NCI-H1105 treated with DMSO at 0.1 percent for 48 hours (cell line): ENCODE measurements at regions not wholly inside any gene's neighbourhood (a gene's known extent, or its start where the extent isn't known, plus 50 kb on each side); places are given as distances from the start of the nearest gene placed in this dataset.
"Not testable (repeated sequence)": the region's sequence is repeated elsewhere in the genome, so short reads cannot be mapped to it uniquely, and the experiment has no call there.

Source experiments
- DNase-seq: peaks from one replicate; lab custom pipeline; 2025; lab: John Stamatoyannopoulos, UW

DNA sequence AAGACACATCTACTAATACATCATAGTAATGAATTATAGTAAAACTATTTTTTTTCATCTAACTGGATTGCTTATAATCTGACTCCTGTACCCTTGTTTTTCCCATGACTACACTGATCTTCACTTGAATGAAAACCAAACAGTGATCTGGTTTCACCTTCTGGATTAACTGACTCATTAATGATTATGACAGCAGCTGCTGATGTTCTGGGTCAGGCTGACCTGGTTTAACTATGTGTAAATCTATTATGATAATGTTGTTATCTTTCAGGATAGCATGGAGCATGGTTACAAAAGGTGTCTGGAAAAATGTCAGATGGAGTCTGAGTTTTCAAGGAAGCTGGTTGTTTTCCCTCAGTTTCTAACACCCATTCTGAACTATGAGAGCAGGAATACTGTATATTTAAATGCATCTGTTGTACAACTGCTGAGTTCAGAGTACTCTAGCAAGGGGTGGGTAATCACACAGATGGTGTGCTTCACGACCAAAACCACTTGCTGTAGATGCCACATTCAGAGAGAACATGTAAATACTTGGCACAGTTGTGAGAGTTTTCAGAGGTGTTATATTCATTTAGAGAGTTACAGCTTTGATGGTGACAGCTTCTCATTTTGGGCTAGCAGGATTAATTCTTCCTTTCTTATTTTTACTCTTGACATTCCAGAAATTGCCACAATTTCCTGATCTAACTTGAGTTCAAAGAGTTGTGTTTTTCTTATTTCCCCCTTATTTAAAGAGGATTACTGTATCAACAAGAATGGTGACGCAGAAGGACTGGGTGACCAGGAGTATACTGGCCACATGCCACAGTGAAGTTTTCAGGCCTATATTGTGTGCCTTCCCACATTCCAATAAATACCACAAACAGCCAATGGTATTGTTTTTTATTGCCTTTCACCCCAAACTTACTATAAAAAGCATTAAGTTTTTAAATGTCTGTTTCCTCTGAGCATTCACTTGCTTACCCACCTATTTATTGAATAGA lies 249.7 kb upstream of the TET2 start:
- no peak for DNase-seq

DNA sequence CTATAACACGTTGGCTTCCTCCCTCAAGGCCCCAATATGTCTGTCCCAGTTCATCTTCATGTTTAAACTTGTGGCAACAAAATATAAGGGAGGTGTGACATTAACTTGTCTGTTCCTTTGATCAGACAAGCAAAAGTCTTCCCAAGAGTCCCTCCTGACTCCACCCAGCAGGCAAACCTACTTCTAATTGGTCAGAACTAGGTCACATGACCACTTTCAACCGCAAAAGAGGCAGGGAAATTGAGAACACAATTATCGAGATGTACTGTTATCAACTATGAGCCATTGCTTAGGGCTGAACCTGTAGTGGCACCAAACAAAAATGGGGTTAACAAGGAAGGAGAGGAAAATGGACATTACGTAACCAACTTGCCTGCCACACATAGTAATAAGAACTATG lies 246.8 kb upstream of the TET2 start:
- no peak for DNase-seq

DNA sequence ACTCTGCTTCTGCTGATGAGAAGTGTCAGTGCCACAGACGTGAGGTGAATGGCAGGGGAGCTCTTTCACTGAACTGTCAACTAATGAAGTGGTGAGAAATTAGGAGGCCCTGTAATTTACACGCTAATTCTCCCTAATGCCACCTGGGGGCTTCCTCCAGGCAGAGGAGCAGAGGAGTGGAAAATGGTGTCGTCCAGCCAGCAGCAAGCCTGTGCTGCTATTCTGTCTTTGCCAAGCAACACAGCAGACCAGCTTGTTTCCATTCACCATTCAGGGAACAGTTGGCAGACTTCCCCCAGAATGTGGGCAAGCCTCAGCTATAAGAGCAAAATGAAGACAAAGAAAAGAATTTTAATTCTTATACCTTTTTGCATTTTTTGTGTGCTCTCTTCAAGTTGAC lies 245.2 kb upstream of the TET2 start:
- peak; percentile 16 for DNase-seq

DNA sequence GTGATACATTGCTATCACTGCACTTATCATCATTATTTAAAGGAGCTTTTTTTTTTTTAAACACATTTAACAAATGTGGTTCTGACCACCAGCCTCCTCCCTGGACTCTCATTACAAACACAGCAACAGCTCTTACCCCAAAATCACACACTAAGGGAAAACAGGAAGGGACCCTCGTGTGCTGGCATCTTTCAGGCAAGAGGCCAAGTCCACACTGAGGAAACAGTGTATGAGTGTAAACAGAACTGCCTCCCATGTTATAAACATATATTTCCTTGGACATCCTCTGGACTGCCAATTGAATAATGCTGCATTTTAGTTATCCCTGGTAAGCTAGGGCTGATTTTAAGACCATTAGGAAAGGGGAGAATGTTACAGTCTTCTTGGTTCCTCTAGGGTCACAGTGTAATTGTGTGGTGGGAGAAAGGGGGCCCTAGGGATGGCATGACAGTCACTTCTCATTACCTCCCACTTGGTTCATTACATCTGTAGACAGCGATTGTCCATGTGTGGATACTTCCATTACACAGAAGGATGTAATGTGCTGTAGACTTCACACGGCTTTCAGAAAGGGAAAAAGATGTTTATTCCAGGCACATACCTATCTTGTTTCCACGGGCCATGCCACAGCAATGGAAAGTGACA lies 244.6 kb upstream of the TET2 start:
- no peak for DNase-seq

DNA sequence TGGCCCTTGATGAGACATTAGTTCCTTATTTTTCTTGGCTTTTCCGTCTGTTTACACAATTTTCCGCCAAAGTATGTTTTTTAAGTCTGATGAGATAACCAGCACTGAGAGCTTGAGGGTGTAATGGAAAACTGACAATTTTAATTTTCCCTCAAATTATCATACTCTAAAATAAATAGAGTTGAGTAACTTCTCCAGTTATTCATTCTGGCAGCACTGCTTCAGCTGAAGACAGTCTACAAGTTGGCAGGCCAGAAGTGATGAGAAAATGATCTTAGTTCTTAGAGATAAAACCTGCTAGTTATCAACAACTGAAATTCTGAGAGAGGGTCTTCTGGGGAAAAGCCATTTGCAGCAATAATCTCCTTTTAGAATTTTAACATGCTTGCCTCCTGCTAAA lies 241.6 kb upstream of the TET2 start:
- DNase-seq: no peak

DNA sequence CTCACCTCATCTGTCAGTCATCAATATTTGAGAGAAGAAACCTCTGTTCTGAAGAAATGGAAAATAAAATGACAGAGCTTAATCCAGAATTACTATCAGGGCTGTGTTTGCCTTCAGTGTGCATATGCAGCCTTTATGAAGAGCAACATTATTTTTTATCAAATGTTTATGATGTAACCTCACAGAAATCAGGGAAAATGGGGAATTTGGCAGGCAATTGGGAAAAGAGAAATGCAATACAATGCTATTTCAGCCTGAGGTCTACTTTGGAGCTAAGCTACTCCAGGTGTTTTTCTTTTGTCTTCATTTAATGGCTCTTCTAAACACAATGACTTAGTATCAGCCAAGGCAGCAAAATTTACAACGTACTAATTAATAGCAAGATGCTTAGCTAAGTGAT lies 241.1 kb upstream of the TET2 start:
- peak; percentile 85 for DNase-seq

DNA sequence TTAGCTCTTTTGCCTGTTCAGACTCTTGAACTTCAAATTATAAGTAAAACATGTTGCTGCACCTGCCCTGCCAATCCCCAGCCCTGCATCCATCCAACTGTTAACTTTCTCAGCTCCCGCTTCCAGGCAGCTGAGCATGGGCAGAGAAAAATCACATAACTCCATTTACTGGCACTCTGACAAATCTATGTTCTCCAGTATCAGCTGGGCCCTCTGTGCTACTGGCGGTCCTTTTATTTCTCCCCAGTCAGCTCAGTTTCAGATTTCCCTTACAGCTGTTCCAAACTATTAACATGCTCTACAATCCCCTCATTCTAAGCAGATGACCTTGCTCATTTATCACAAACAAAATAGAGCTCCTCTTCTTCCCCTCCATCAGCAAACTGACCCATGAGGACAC lies 240.4 kb upstream of the TET2 start:
- peak; percentile 77 for DNase-seq

DNA sequence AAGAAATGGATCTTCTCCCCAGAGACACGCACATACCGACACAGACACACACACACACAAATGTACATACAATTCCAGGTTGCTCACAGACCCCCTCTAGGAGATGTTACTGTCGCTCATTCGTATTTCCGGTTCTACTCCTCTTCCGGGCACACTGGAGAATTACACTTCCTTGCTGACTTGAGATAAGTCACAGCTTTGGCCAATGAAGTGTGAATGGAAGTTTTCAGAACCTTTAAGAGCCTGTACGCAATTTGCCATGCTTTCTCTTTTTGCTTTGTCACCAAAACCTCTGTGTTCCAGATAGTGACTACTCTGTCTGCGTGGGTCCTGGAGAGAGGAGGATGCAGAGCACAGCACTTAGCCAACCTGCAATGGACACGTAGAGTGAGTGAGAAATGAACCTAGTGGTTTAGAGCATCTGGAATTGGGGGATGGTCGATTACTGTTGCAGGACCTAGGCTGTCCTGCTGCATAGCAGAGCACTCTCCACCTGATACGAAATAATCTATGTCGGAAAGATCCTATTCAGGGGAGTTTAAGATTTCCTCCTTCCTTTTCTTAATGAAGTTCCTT lies 239.5 kb upstream of the TET2 start:
- DNase-seq: no peak

DNA sequence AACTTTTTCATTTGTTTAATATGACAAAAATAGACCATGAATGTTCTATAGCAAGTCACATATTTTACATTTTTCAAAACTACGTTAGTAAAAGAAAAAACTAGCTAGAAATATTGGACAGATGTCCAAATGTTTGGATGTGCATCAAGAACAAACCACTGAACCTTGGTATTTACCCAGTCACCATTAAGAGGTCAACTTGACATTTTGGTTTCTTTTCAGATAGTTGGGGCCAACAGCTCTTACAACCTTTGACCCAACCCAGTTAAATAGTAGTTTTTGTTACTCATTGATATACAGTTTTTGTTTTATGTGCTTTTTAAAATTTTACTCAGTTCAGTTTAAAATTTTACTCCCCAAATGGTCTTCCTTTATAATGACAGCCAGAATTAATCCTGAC lies 238.7 kb upstream of the TET2 start:
- no peak for DNase-seq

DNA sequence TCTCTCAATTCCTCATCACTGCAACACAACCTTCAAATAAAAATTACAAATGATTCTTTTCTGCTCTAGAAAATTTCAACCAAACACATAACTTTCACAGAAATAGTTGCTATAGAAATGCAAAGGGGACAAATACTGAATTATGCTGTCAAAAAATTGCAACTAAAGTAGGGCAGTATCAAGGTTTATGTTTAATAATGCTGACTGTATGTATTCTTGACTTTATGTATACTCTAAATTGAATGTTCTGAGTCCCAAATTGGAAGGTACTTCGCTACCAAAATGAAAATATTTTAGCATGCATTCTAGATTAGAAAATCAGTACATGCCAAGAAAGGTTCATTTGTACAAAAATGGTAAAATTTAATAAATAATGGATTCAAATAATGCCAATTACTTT lies 237.3 kb upstream of the TET2 start:
- DNase-seq: no peak

DNA sequence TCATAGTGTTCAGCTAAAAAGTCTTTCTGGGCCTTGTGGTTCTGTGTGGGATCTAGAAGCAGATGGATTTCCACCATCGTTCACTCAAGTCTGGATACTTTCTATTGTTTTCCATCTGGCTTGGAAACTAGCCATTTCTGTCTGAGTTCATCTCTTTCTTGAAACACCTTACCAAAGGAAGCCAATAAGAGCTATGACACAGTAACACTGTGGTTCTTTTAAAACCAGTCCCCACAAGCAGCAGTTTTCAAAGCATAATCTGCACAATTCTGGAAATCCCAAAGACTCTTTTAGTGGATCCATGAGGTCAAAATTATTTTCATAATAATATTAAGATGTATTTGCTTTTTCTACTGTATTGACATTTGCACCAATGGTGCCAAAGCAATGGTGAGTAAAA lies 234.2 kb upstream of the TET2 start:
- no peak for DNase-seq

DNA sequence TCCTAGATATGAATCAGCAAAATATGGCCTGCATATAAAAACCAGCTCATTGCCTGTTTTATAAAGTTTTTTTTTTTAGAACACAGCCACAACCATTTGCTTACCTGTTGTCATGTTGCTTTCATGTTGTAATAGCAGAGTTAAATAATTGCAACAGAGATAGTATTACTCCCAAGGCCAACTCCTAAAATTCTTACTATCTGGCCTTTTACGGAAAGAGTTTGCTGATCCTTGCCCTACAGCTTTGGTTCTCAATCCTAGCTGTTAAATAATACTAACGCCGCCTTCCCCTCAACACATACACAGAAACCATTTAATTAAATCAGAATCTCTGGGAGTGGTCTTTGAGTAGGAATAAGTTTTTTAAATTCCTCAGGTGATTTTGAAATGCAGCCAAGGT lies 231.3 kb upstream of the TET2 start:
- DNase-seq: no peak

DNA sequence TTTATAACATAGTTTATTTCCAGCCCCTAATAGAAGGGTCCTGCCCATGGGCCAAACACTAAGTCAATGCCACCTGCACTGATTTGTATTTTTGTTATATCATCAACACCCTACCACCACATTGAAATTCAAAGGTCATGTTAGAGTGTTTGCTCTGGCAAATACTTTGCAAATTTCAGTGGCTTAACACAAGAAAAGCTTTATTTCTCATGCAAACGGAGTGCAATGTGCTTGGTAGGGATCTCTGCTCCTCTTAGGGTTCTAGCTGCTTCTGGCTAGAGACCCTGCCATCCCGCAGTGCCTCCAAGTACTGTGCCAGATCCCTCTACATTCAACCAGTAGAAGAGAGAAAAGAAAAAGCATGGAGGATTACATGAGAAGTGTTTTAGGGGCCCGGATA lies 230.8 kb upstream of the TET2 start:
- DNase-seq: no peak

DNA sequence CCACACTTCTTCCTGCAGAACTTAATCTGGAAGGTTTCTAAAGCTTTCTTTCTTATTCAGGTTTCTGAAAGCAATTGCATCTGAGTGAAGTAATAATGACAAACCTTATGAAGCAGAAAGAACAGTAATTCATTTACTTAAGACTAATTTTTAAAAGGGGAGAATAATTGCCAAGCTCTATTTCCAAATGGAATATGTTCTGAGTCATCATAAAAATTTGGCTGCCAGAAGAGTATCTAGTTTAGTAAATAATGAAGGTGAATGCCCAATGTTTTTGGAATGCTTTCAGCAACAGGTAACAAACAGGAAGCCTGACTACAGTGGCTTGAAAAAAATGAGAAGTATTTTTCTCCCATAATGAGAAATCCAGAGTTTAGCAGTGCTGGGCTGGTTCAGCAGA lies 227.3 kb upstream of the TET2 start:
- peak; percentile 71 for DNase-seq

DNA sequence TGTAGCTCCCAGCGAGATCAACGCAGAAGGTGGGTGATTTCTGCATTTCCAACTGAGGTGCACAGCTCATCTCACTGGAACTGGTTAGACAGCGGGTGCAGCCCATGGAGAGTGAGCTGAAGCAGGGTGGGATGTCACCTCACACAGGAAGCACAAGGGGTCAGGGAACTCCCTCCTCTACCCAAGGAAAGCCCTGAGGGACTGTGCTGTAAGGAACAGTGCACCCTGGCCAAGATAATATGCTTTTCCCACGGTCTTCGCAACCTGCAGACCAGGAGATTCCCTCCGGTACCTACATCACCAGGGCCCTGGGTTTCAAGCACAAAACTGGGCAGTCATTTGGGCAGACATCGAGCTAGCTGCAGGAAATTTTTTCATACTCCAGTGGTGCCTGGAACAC lies 216.4 kb upstream of the TET2 start:
- DNase-seq: no peak

DNA sequence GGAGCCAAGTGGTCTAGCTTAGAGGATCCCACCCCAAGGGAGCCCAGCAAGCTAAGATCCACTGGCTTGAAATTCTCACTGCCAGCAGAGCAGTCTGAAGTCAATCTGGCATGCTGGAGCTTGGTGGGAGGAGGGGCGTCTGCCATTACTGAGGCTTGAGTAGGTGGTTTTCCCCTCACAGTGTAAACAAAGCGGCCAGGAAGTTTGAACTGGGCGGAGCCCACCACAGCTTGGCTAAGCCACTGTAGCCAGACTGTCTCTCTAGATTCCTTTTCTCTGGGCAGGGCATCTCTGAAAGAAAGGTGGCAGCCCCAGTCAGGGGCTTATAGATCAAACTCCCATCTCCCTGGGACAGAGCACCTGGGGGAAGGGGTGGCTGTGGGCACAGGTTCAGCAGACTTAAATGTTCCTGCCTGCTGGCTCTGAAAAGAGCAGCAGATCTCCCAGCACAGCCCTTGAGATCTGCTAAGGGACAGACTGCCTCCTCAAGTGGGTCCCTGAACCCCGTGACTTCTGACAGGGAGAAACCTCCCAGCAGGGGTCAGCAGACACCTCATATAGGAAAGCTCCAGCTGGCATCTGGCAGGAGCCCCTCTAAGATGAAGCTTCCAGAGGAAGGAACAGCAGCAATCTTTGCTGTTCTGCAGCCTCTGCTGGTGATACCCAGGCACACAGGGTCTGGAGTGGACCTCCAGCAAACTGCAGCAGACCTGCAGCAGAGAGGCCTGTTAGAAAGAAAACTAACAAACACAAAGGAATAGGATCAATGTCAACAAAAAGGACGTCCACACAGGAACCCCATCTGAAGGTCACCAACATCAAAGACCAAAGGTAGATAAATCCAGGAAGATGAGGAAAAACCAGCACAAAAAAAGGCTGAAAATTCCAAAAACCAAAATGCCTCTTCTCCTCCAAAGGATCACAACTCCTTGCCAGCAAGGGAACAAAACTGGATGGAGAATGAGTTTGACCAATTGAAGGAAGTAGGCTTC lies 215.6 kb upstream of the TET2 start:
- DNase-seq: not testable (repeated sequence)

DNA sequence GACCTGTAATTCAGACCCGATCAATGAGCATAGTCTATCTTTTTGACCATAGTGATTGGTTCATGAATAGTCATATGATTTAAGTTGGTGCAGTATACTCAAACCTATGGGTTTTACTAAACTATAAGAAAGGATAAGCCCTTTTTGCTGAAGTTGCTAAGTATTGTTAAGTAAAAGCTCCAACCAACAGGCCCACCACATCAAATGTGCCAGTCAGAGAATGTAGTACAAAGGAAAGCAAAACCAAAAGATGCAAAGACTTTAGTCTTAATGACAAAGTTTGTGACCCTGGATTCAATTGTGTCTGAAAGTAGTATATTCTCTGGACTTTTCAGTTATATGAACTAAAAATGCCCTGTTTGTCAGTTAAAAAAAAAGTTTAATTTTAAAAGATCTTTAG lies 208.1 kb upstream of the TET2 start:
- no peak for DNase-seq

DNA sequence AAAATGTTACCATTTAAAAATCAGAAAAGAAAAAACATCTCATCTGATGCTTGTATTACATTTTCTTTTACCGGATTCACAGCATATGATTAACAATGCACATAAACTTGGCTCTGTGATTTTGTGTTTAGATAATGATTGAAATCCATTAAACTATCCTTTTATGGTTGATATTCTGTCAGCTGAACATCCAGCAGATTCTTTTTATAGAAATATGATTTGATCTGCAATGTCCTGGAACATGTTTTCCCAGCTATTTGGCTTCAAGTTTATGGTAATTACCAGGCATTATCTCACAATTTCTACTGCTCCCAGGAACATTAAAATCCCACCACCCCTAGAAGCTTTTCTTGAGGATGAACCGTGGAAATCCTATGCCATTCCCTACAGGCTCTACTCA lies 205.7 kb upstream of the TET2 start:
- DNase-seq: no peak

DNA sequence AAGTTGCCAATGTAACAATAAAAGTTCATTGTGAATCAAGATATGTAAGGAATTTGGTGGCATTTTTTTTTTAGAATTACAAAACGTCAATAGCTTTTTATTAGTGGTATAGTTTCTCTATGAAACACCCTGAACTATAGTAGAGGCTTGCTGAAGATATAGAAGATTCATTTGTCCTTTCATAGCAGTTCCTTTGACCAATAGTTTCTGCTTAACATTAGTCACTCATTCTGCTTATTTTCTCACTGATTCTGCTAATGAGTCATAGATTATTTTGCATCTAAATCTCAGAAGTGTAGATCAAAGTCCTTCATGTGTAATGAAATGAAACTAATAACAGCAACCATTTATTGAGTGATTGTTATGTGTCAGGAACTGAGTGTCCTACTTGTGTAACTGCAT lies 205.0 kb upstream of the TET2 start:
- no peak for DNase-seq

DNA sequence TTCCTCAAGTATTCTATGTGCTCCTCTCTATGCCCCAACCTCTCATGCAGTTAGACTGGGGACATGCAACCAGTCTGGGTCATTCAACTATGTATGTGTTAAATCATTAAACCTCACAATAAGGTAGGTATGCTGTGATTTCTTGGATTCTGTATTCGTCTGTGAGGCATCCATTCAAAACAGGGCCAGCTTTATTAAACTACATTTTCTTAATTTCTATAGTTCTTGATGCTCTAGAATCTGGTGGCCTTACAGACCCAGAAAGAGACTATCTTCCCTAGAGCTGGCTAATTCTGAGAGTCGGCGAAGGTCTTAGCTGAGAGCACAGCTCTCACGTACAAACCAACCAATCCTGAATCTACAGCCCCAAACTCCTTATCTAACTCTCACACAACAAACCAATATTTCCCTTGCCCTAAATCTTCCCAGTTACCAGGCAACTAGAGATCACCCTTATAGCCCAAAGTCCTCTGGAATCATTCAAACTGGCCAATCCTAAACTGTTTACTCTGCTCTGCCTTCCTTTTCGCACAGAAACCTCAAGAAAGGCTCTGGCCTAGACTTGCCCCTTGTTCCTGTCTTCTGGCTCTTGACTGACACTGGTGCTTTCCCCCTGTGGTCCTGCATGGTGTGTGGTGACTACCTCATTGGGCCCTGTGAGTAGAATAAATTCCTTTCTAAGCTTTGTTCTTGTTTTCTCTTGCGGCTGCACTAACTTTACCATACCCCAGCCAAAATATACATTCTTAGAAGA lies 203.5 kb upstream of the TET2 start:
- no peak for DNase-seq

DNA sequence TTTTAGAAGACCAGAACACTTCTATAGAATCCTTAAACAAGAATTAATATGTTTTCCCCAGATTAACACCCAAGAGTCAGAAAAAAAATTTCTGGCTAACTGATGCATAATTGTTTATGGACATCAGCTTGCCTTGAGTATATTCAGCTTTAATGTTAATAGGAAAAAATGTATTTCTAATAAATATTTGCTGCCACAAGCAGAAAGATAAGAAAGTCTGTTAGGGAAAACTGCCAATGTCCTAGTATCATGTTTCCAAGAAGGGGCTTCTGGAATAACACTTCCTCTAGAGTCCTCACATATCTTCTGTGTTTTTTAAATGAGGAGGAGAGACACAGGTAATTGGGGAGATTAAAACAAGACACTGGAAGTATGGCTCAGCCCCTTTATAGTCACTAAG lies 202.1 kb upstream of the TET2 start:
- DNase-seq: no peak
